Endothelial cell of umbilical vein (primary cell): ENCODE measurements at regions not wholly inside any gene's neighbourhood (a gene's known extent, or its start where the extent isn't known, plus 50 kb on each side); places are given as distances from the start of the nearest gene placed in this dataset.

ENCODE experiments used
- BruUV-seq: library from RNA; stranded (reverse); fragments of 400-500 nt; replicated peaks from 2 replicates; lab custom pipeline; 2021; lab: Mats Ljungman, UMichigan
- CTCF ChIA-PET: fragments of 300-600, 350-600 bp; sonication (Branson Sonifier 250); formaldehyde crosslinking; loops from one replicate; lab custom pipeline; 2021; ENCODE audit warnings: antibody characterized with exemption, inconsistent platforms; lab: Charles Lee
- POLR2A ChIA-PET: fragments of 300-600, 350-600 bp; sonication (Branson Sonifier 250); formaldehyde crosslinking; loops from one replicate; lab custom pipeline; 2021; ENCODE audit warnings: antibody characterized with exemption, inconsistent platforms; lab: Charles Lee
- DNase-seq: peaks from one replicate; pipeline ENCODE4 v3.0.0-alpha.2; 2011; ENCODE audit warnings: low read depth, low spot score
- FAIRE-seq: peaks from 2 replicates; lab custom pipeline; 2011; peaks lifted over from hg19 to GRCh38; lab: Jason Lieb, UNC
- H2AFZ ChIP-seq: 2 replicates; pipeline ENCODE4 v1.6.0; 2012; ENCODE audit warnings: low read depth, low read length, control low read depth, inconsistent platforms
- H3K27ac ChIP-seq: 2 replicates; pipeline ENCODE4 v1.5.1; 2011; ENCODE audit warnings: low read depth, mild to moderate bottlenecking, control low read depth, low read length, moderate library complexity; ENCODE audit not compliant: insufficient read depth
- H3K27me3 ChIP-seq, 2 experiments: 2 replicates each; pipeline versions ENCODE4 v1.6.0 to v1.6.1; 2011; ENCODE audit warnings: low read length in 2 of 2, mixed read lengths in 1 of 2; ENCODE audit not compliant: control insufficient read depth in 2 of 2, insufficient read depth in 2 of 2
- H3K36me3 ChIP-seq, 2 experiments: 2 replicates in 1 of 2; 3 replicates in 1 of 2; pipeline ENCODE4 v1.5.1; 2011; ENCODE audit warnings: low read length in 2 of 2, mild to moderate bottlenecking in 1 of 2, moderate library complexity in 1 of 2; ENCODE audit not compliant: control insufficient read depth in 2 of 2, insufficient read depth in 2 of 2; ENCODE audit errors: extremely low read depth in 1 of 2
- H3K4me1 ChIP-seq: 3 replicates; pipeline ENCODE4 v1.5.1; 2011; ENCODE audit warnings: mild to moderate bottlenecking, low read length; ENCODE audit not compliant: control insufficient read depth, insufficient read depth; ENCODE audit errors: extremely low read depth
- H3K4me2 ChIP-seq: 2 replicates; pipeline ENCODE4 v1.6.1; 2011; ENCODE audit warnings: low read length, control low read depth, mixed read lengths; ENCODE audit not compliant: insufficient read depth
- H3K4me3 ChIP-seq, 3 experiments: fragments of 200-600 bp in 1 of 3; sonication (generic), shearing (Covaris generic) in 1 of 3; replicated peaks in 1 of 3; 2 replicates each; pipeline ENCODE4 v1.5.1; 2011 to 2016; ENCODE audit warnings: control low read depth in 3 of 3, low read length in 3 of 3, mild to moderate bottlenecking in 2 of 3, inconsistent platforms in 1 of 3, low read depth in 1 of 3, moderate library complexity in 1 of 3; ENCODE audit not compliant: insufficient read depth in 1 of 3
- H3K79me2 ChIP-seq: 2 replicates; pipeline ENCODE4 v1.6.0; 2012; ENCODE audit warnings: low read length, inconsistent platforms; ENCODE audit not compliant: control insufficient read depth, insufficient read depth
- H3K9ac ChIP-seq: replicated peaks from 2 replicates; pipeline ENCODE3; 2011; ENCODE audit warnings: low read length, control low read depth; ENCODE audit not compliant: insufficient read depth; ENCODE audit errors: extremely low read depth
- H3K9me1 ChIP-seq: replicated peaks from 3 replicates; pipeline ENCODE4 v1.6.0; 2011; ENCODE audit warnings: mild to moderate bottlenecking, low read length; ENCODE audit not compliant: control insufficient read depth, insufficient read depth; ENCODE audit errors: extremely low read depth
- H3K9me3 ChIP-seq: replicated peaks from 2 replicates; pipeline ENCODE4 v1.5.1; 2012; ENCODE audit warnings: low read length, inconsistent platforms; ENCODE audit not compliant: control insufficient read depth, insufficient read depth
- H4K20me1 ChIP-seq: replicated peaks from 2 replicates; pipeline ENCODE3; 2011; ENCODE audit warnings: mild to moderate bottlenecking, low read length; ENCODE audit not compliant: control insufficient read depth, insufficient read depth; ENCODE audit errors: extremely low read depth
- EZH2 ChIP-seq: IDR thresholded peaks from 2 replicates; pipeline ENCODE4 v1.6.1; 2012; ENCODE audit warnings: borderline replicate concordance, low read depth, mild to moderate bottlenecking, moderate library complexity, low read length, inconsistent platforms; ENCODE audit not compliant: severe bottlenecking
- FOS ChIP-seq: IDR thresholded peaks from 2 replicates; pipeline ENCODE4 v1.6.1; 2011; ENCODE audit warnings: mild to moderate bottlenecking, low read length, moderate library complexity, borderline replicate concordance; ENCODE audit not compliant: insufficient read depth
- GATA2 ChIP-seq: IDR thresholded peaks from 2 replicates; pipeline ENCODE4 v1.7.0; 2011; ENCODE audit warnings: low read depth, mild to moderate bottlenecking, moderate library complexity, mixed read lengths, low read length; ENCODE audit not compliant: insufficient read length, insufficient read depth
- JUN ChIP-seq: IDR thresholded peaks from 2 replicates; pipeline ENCODE4 v1.6.1; 2011; ENCODE audit warnings: borderline replicate concordance, low read depth; ENCODE audit not compliant: insufficient read length, insufficient read depth
- MAX ChIP-seq: IDR thresholded peaks from 2 replicates; pipeline ENCODE4 v1.6.1; 2011; ENCODE audit not compliant: insufficient read depth, insufficient read length
- MYC ChIP-seq: IDR thresholded peaks from one replicate; pipeline ENCODE4 v1.6.1; 2011; ENCODE audit warnings: mild to moderate bottlenecking, low read depth, low read length
- POLR2A ChIP-seq: IDR thresholded peaks from 2 replicates; pipeline ENCODE4 v1.6.1; 2012; ENCODE audit warnings: low read depth, mild to moderate bottlenecking, control low read depth, low read length
- POLR2AphosphoS5 ChIP-seq: IDR thresholded peaks from 2 replicates; pipeline ENCODE4 v1.6.1; 2012; ENCODE audit warnings: low read depth, mild to moderate bottlenecking, control low read depth, low read length, moderate library complexity; ENCODE audit not compliant: insufficient read depth
- dilution Hi-C: fragments of 300-500 bp; cut with MboI; formaldehyde crosslinking; loops from one replicate; pipeline ENCODE4 v1.15.0; 2019; ENCODE audit warnings: low sequenced_read_pairs; ENCODE audit not compliant: extremely low pct_ligation_motif_present
- intact Hi-C: fragments of 100-400 bp; cut with micrococcal nuclease; formaldehyde crosslinking; loops from one replicate; pipeline ENCODE4 v1.10.0; 2022
- TF ChIP-seq, protein P1 (sequence below), 2 donors: IDR thresholded peaks; 1 replicate in 1 of 2; 2 replicates in 1 of 2; pipeline ENCODE4 v1.5.1; 2011; ENCODE audit warnings: low read length in 2 of 2, mild to moderate bottlenecking in 2 of 2, moderate library complexity in 2 of 2, control low read depth in 1 of 2, inconsistent platforms in 1 of 2, low read depth in 1 of 2; ENCODE audit not compliant: insufficient read depth in 1 of 2; ENCODE audit errors: extremely low read depth in 1 of 2

- no TSS peak for BruUV-seq
- CTCF ChIA-PET: no interaction called here
- no peaks in the 10 kb centered on the region for H3K36me3 ChIP-seq
- H3K9me1 ChIP-seq: no peaks in the 10 kb centered on the region
- no peak overlapping the region for H3K27ac ChIP-seq
- DNase-seq: no peak
- H3K4me2 ChIP-seq: no peak overlapping the region
- H3K4me1 ChIP-seq: no peaks in the 10 kb centered on the region
- H3K9me3 ChIP-seq: no peaks in the 10 kb centered on the region
- no peaks in the 10 kb centered on the region for H4K20me1 ChIP-seq
- dilution Hi-C loops (no loop called here), intact Hi-C loops (no loop called here)
- H3K4me3 ChIP-seq: no peak overlapping the region
- FAIRE-seq: no peak
- no peaks in the 10 kb centered on the region for H3K79me2 ChIP-seq
- no peaks in the 10 kb centered on the region for H3K27me3 ChIP-seq
- no peak for TF ChIP-seq MAX
- TF ChIP-seq EZH2: no peak
- no peak for TF ChIP-seq POLR2AphosphoS5
- no peak for TF ChIP-seq MYC
- TF ChIP-seq GATA2: no peak
- no peak for TF ChIP-seq JUN
- TF ChIP-seq POLR2A: no peak
- TF ChIP-seq FOS: no peak
- TF ChIP-seq, protein P1, sequence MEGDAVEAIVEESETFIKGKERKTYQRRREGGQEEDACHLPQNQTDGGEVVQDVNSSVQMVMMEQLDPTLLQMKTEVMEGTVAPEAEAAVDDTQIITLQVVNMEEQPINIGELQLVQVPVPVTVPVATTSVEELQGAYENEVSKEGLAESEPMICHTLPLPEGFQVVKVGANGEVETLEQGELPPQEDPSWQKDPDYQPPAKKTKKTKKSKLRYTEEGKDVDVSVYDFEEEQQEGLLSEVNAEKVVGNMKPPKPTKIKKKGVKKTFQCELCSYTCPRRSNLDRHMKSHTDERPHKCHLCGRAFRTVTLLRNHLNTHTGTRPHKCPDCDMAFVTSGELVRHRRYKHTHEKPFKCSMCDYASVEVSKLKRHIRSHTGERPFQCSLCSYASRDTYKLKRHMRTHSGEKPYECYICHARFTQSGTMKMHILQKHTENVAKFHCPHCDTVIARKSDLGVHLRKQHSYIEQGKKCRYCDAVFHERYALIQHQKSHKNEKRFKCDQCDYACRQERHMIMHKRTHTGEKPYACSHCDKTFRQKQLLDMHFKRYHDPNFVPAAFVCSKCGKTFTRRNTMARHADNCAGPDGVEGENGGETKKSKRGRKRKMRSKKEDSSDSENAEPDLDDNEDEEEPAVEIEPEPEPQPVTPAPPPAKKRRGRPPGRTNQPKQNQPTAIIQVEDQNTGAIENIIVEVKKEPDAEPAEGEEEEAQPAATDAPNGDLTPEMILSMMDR (IDR thresholded peaks at IDR 0.05; ENCODE audit: extremely low read depth in 1 of 2, insufficient read depth in 1 of 2, low read depth in 1 of 2, low read length in 2 of 2): no peak
- POLR2A ChIA-PET: no interaction called here
- H3K9ac ChIP-seq: no peak overlapping the region
- no peak overlapping the region for H2AFZ ChIP-seq
Measured at GRCh38 chr2:4122726-4123125, 419.4 kb downstream of the DCDC2C start.
